T1000 (cell line): ENCODE measurements at regions not wholly inside any gene's neighbourhood (a gene's known extent, or its start where the extent isn't known, plus 50 kb on each side); places are given as distances from the start of the nearest gene placed in this dataset.
"Not testable (repeated sequence)": the region's sequence is repeated elsewhere in the genome, so short reads cannot be mapped to it uniquely, and the experiment has no call there.

ENCODE experiments used
- DNase-seq: peaks from one replicate; lab custom pipeline; 2025; ENCODE audit warnings: mixed read lengths; lab: John Stamatoyannopoulos, UW

GRCh38 chr4:57877047-57877458 lies 766.9 kb upstream of the IGFBP7 start:
- no peak for DNase-seq

GRCh38 chr4:57875829-57876392 lies 765.7 kb upstream of the IGFBP7 start:
- no peak for DNase-seq

GRCh38 chr4:57866468-57867171 lies 756.4 kb upstream of the IGFBP7 start:
- DNase-seq = no peak

GRCh38 chr4:57865264-57865663 lies 755.1 kb upstream of the IGFBP7 start:
- no peak for DNase-seq

DNA sequence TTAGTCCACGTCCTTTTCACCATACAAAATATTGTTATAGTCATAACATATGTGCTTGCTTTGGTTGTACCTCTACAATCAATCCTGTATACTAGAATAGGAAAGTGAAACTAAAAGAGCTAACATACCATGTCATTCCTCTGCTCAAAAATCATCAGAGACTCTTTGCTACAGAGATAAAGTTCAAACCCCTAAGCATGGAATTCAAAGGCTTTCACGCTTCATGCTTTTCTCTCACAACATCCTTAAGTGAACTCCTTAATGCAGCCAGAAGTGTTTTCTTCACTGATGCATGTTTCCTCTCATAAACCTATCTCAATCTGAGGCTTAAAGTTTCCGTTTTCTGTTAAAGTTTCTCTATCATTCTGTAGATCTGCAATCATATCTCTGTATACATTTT lies 744.6 kb upstream of the IGFBP7 start:
- DNase-seq = no peak

DNA sequence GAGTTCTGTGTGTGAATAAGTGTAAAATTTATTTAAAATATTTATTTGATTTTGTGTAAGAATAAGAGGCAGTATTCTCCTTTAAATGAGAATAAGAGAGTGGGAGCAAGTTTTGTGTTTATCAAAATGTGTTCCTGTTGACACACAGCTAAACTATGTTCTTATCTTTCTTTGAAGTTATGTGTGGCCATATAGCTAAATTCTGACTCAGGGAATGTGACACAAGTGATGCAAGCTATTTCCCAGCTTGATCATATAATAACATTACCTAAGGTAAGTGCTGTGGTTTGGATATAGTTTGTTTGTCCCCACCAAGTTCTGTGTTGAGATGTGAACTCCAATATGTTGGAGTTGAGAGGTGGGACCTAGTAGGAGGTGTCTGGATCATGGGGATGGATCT lies 740.0 kb upstream of the IGFBP7 start:
- no peak for DNase-seq

DNA sequence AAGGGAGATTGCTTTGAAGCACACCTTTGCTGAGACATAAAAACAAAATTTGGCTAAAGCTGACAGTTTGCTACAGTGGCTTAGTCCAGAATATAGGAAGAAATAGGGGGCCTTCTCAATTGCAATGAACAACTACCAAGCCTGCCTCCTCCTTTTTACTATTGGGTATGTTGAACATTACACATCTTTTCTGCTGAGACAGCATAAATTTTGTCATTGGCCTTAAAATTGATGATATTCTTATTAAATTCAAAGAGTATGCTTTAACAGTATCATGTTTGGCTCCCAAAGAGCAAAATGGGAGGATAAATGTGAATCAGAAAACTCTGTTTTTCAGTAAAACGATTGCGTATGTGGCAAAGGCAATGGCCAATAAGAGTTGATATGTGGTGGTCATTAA lies 721.9 kb upstream of the IGFBP7 start:
- no peak for DNase-seq

DNA sequence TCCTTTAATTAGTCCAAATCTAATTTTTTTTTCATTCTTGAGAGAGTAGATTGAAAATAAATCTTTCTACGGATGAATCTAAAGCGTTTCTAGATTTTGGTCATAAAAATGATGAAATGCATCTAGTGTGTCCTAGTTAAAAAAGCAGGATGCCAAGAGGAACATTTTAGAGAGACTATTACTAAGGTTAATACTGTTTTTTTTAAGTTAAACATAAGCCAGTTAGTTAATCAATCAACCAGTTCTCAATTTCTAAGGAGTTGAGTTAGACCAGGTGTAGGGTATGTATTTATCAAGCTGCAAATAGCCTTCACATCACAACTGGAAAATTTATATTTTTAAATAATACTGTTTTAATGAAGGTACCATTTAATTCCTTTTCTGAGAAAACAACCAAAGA lies 679.5 kb upstream of the IGFBP7 start:
- DNase-seq = no peak

DNA sequence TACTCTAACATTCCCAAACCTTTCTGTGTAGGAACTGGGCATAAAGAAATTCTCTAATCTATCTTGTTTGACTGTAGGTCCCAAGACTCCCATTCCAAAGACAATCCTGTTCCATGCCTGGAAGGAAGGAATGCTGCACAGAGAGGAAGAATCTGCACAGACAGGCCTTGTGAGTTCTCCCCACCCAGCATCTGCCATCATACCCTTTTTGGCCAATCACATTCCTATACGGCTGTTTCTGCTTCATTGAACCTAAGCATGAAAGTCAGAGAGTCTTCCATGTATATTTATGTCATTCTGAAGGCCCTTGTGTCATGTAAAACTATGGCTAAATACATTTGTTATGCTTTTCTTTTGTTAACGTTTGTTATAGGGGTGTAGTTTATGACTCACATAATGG lies 667.7 kb upstream of the IGFBP7 start:
- no peak for DNase-seq

DNA sequence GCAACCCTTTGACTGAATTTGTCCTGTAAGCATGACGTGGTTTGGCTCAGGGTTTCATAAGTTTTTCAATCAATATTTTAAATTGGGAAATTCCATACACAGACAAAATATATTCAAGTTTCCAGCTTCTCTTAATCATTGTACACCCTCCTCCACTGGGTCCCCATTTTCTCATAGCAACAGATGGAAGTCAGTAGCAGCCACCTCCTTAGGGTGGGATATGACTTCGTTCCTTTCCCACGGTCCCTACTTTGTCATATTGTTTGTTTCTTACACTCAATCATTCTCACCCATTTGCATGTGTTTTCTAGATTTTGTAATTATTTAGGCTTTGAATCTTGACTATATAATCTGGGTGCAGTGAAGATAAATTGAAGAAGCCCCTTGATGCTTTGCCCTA lies 664.5 kb upstream of the IGFBP7 start:
- DNase-seq = no peak

GRCh38 chr4:57774171-57774570 lies 664.0 kb upstream of the IGFBP7 start:
- DNase-seq = no peak

- DNase-seq = no peak
Measured at GRCh38 chr4:57766341-57766740, 656.2 kb upstream of the IGFBP7 start.

DNA sequence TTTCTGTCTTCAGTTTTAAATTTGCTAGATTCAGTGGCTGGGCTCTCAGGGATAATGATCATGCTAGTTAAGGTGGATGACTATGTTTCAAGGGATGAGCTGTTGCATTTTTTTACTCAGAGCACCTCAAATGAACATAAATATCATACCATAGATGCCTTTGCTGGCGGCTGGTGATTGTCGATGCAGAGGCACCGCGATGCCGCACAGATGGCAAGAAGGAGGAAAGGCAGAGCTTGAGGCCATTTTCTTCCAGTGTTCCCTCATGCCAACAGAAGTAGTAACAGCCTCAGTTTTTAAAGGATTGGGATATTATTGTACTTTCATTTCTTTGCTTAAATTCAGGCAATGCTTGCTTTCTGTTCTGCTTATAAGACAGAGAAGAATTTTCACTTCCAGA lies 654.7 kb upstream of the IGFBP7 start:
- DNase-seq = no peak

DNA sequence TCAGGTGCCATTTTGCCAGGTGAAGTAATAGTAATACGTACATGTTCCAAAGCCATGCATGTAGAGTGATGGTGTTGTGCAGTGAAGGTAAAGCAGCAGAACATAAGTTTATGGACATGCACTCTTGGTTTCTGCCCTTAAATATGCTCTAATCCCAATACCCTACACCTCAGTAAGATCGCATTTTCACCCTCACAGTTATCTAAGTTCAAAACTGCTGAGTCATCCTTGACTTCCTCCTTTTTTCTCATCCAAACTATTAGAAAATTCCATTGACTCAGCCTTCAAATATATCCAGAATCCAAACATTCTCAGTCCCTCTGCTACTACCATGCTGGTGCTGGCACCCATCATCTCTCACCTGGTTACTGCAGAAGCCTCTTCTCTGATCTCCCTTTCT lies 652.9 kb upstream of the IGFBP7 start:
- DNase-seq = no peak

- DNase-seq = no peak
Measured at GRCh38 chr4:57740625-57741190, 630.5 kb upstream of the IGFBP7 start.

GRCh38 chr4:57736781-57737180 lies 626.6 kb upstream of the IGFBP7 start:
- DNase-seq = no peak

GRCh38 chr4:57734104-57734670 lies 624.0 kb upstream of the IGFBP7 start:
- no peak for DNase-seq

GRCh38 chr4:57729775-57730570 lies 619.8 kb upstream of the IGFBP7 start:
- not testable (repeated sequence) for DNase-seq

DNA sequence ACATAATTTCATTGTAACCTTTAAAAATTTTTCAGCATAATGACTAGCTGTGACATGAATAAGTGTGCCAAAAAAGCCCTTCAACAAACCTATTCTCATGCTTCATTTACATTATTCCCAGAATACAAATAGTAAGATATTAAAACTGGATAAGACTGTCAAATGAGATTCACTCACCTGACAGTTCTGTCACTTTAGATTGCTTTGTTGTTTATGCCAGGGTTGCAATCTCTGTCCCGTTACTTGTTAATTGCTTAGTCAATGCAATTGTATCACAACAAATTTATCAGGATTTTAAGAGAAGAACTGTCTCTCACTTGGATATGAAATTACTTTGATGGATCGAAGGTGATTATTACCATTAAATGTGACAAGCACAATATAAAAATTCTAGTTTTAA lies 616.0 kb upstream of the IGFBP7 start:
- no peak for DNase-seq

GRCh38 chr4:57719456-57719855 lies 609.3 kb upstream of the IGFBP7 start:
- no peak for DNase-seq

DNA sequence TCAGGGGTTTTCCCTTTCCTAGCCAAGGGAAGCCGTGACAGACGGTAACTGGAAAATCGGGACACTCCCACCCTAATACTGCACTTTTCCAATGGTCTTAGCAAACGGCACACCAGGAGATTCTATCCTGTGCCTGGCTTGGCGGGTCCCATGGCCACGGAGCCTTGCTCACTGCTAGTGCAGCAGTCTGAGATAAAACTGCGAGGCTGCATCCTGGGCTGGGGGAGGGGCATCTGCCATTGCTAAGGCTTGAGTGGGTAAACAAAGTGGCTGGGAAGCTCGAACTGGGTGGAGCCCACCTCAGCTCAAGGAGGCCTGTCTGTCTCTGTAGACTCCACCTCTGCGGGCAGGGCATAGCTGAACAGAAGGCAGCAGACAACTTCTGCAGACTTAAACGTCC lies 604.1 kb upstream of the IGFBP7 start:
- DNase-seq = not testable (repeated sequence)

DNA sequence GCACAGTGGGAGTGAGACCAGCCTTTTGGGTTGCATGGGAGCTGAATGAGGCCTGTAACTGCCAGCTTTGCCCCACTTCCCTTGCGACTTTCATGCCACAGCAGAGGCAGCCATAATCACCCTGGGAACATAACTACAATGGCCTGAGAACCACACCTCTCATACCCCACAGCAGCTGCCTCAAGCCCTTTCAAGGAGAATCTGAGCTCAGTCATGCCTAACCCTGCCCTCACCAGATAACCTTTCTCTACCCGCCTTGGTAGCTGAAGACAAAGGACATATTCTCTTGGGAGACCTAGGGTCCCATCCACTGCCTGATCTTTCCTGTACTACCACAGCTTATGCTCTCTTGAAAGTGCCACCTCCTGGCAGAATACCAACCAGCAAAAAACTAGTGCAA lies 599.9 kb upstream of the IGFBP7 start:
- DNase-seq = no peak

GRCh38 chr4:57691370-57691769 lies 581.2 kb upstream of the IGFBP7 start:
- DNase-seq = no peak
